RWPE1 (cell line): ENCODE measurements at regions not wholly inside any gene's neighbourhood (a gene's known extent, or its start where the extent isn't known, plus 50 kb on each side); places are given as distances from the start of the nearest gene placed in this dataset.

Experiments used
- CTCF ChIA-PET: fragments of 350-600 bp; sonication (Branson Sonifier 250); formaldehyde crosslinking; extraction: SDS; loops from one replicate; lab custom pipeline; 2021; lab: Yijun Ruan, JAX
- POLR2A ChIA-PET: fragments of 400-600 bp; formaldehyde crosslinking; extraction: SDS; loops from one replicate; lab custom pipeline; 2020; ENCODE audit warnings: antibody characterized with exemption; ENCODE audit not compliant: low non-redundant PET; lab: Yijun Ruan, JAX
- DNase-seq: peaks from one replicate; pipeline ENCODE4 v3.0.0; 2012; ENCODE audit warnings: low spot score
- H3K27ac ChIP-seq: fragments of 450-650 bp; 2 replicates; pipeline ENCODE4 v1.5.1; 2017
- TF ChIP-seq, protein P1 (sequence below): fragments of 450-650 bp; conservative IDR thresholded peaks from 2 replicates; pipeline ENCODE4 v1.5.1; 2017; ENCODE audit warnings: low read depth, mild to moderate bottlenecking

DNA sequence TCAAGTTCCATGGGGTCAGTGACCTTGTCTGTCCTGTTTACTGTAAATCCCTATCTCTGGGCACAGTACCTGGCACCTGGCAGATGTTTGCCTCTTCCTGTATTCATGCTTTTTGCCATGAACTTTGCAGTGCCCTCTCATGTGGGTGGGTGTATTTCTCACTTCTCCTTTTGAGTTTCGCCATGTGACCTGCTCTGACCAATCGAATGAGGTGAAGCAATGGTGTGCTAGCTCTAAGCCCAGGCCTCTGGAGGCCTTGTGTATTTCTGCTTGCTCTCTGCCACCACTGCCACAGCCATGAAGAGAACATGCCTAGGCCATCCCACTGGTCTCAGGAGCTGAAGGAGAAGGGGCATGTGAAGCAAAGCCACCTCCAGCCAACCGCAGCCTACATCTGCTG lies 185.5 kb upstream of the ZC3H12A start:
- no peak overlapping the region for H3K27ac ChIP-seq
- CTCF ChIA-PET: interaction anchor here (0.6 kb wide), 1 partner anchor 111 kb away, joined by 3 read pairs; no protein-coding TSS in a partner anchor
- POLR2A ChIA-PET: interaction anchor here (0.5 kb wide), 1 partner anchor 55 kb away, joined by 3 read pairs; no protein-coding TSS in a partner anchor
- TF ChIP-seq, protein P1, sequence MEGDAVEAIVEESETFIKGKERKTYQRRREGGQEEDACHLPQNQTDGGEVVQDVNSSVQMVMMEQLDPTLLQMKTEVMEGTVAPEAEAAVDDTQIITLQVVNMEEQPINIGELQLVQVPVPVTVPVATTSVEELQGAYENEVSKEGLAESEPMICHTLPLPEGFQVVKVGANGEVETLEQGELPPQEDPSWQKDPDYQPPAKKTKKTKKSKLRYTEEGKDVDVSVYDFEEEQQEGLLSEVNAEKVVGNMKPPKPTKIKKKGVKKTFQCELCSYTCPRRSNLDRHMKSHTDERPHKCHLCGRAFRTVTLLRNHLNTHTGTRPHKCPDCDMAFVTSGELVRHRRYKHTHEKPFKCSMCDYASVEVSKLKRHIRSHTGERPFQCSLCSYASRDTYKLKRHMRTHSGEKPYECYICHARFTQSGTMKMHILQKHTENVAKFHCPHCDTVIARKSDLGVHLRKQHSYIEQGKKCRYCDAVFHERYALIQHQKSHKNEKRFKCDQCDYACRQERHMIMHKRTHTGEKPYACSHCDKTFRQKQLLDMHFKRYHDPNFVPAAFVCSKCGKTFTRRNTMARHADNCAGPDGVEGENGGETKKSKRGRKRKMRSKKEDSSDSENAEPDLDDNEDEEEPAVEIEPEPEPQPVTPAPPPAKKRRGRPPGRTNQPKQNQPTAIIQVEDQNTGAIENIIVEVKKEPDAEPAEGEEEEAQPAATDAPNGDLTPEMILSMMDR: no peak
- DNase-seq: no peak

DNA sequence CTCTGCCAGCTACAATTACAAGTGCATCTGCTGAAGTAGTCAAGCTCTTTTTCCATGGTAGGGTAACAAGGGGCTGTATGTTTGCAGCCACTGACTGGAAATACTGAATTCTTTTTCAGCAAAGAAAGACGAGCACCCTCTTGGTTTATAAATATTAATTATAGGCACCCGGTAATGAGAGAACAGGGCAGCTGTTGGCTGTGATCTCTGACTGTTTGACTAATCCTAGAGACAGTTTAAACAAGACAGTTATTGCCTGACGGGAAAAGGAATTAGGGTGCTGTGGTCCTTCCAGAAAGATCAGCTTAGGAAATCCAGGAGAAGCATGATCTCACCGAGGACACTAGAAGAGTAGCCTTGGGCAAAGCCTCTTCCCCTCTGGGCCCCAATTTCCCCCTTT lies 183.7 kb upstream of the ZC3H12A start:
- no peak overlapping the region for H3K27ac ChIP-seq
- ChIA-PET CTCF (interaction anchor here (0.7 kb wide), 1 partner anchor 638 kb away, joined by 4 read pairs; no protein-coding TSS in a partner anchor), POLR2A (no interaction called here)
- DNase-seq: no peak
- TF ChIP-seq, protein P1: no peak

DNA sequence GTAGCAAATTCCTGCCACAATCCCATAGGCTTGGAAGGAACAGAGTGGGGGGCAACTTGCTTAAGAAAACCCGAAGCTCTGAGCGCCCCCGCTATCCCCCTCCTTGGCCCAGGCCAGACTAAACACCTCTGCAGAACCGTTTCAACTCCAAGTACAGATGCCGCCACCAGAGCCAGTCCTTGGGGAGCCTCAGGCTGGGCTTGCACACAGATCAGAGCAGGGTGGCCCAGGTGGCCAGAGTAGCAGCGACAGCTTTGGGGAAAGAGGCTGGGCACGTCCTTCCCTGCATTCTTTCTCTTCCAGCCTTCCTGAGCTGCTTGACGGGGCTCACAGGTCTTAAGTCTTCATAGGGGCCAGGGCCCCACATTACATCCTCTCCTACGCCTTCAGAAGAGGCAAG lies 181.6 kb upstream of the ZC3H12A start:
- ChIA-PET POLR2A (no interaction called here), CTCF (no interaction called here)
- H3K27ac ChIP-seq: no peak overlapping the region
- TF ChIP-seq, protein P1: no peak
- DNase-seq: no peak

DNA sequence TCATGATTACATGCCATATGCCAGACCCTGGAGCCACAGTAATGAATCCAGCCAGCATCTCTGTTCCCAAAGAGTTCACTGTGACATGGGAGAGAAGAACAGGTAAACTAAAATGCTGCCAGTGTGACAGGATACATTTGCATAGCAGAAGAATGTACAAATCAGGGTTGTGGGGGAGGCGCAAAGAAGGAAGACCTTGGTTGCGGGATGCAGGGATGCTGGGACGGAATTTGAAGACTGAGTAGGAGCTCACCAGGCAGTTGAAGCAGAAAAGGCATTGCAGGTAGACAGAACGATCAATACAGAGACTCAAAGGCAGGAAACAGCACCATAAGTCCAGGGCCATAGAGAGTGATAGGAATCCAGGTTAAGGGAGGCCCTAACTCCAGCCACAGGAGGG lies 180.3 kb upstream of the ZC3H12A start:
- CTCF ChIA-PET: no interaction called here
- no peak overlapping the region for H3K27ac ChIP-seq
- no peak for DNase-seq
- POLR2A ChIA-PET: no interaction called here
- TF ChIP-seq, protein P1: no peak

DNA sequence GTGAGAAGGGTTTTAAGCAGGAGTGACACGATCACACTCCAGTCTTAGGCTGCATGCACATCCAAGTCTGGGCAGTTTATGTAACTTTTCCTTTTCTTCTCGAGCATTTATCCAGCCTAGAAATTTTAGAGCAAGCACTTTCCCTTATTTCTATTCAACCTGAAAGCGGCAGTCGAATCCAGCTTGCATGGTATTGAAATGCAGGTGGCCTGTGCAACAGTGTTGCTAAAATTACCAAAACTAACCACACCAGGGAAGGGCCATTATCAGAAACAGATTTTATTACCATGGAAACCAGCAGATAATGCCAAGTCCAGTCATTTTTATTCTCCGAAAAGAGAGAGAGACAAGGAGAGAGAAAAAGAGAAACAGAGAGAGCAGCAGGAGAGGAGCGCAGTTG lies 179.9 kb upstream of the ZC3H12A start:
- CTCF ChIA-PET: no interaction called here
- TF ChIP-seq, protein P1: no peak
- H3K27ac ChIP-seq: no peak overlapping the region
- POLR2A ChIA-PET: no interaction called here
- DNase-seq: no peak

DNA sequence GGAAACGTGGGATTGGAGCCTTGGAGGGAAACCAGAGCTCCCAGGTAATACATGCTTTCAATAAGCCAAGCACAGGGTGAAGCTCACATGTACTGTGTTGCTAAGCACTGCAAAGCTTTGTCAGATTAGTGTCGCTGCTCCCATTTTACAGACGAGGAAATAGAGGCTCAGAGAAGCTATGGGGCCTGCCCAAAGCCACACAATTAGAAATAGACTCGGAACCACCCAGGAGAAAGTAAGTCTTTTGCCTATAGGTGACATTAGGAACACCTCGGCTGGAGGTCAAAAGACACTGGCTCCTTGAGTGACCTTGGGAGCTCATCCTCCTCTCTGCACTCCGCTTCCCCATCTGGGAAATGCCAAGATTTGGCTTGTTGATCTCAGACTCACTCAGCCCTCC lies 175.6 kb upstream of the ZC3H12A start:
- no peak for DNase-seq
- TF ChIP-seq, protein P1: no peak
- ChIA-PET POLR2A (no interaction called here), CTCF (no interaction called here)
- no peak overlapping the region for H3K27ac ChIP-seq
